PC-9 (cell line): ENCODE measurements at regions not wholly inside any gene's neighbourhood (a gene's known extent, or its start where the extent isn't known, plus 50 kb on each side); places are given as distances from the start of the nearest gene placed in this dataset.

Experiments
- CTCF ChIP-seq: fragments of 200-600 bp; sonication (generic); conservative IDR thresholded peaks from 2 replicates; pipeline ENCODE4 v1.6.1; 2017; ENCODE audit warnings: mixed run types, antibody characterized with exemption, mild to moderate bottlenecking, moderate library complexity
- EZH2 ChIP-seq: fragments of 200-600 bp; sonication (generic); IDR thresholded peaks from 2 replicates; pipeline ENCODE4 v1.8.0; 2017; ENCODE audit warnings: antibody characterized with exemption, low read depth

DNA sequence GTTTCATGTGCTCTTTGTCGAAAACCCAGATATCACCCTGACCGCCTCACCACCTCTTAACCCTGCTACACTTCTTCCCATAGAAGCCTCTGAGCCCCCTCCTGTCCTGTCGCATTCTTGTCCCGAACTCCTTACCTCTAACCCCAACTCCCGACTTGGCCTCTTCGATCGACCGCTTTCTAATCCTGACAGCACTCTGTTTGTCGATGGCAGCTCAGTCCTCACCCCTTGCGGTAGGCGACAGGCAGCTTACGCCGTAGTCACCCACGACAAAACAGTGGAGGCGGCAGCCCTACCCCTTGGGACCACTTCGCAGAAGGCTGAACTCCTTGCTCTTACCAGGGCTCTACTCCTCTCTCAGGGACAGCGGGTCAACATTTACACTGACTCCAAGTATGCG is 961.7 kb downstream of the RPA4 start:
- TF ChIP-seq CTCF, result no peak
- no peak for TF ChIP-seq EZH2
